Fibroblast of lung (primary cell): ENCODE measurements at regions not wholly inside any gene's neighbourhood (a gene's known extent, or its start where the extent isn't known, plus 50 kb on each side); places are given as distances from the start of the nearest gene placed in this dataset.

Experiments
- DNase-seq, 2 donors: peaks; one replicate each; pipeline versions ENCODE4 v3.0.0 to v3.0.0-alpha.2; 2010; ENCODE audit warnings: low read depth in 2 of 2
- H2AFZ ChIP-seq: 2 replicates; pipeline ENCODE4 v1.5.1; 2012; ENCODE audit warnings: low read length, control low read depth, inconsistent platforms
- H3K27ac ChIP-seq: 2 replicates; pipeline ENCODE4 v1.5.1; 2011; ENCODE audit warnings: low read length, control low read depth; ENCODE audit not compliant: insufficient read depth
- H3K27me3 ChIP-seq: 2 replicates; pipeline ENCODE4 v1.5.1; 2011; ENCODE audit warnings: mild to moderate bottlenecking, low read length; ENCODE audit not compliant: control insufficient read depth, insufficient read depth
- H3K36me3 ChIP-seq: 2 replicates; pipeline ENCODE4 v1.5.1; 2011; ENCODE audit warnings: low read length; ENCODE audit not compliant: control insufficient read depth, insufficient read depth
- H3K4me1 ChIP-seq: 2 replicates; pipeline ENCODE4 v1.5.1; 2011; ENCODE audit warnings: low read length; ENCODE audit not compliant: control insufficient read depth, insufficient read depth; ENCODE audit errors: extremely low read depth
- H3K4me2 ChIP-seq: 2 replicates; pipeline ENCODE4 v1.5.1; 2011; ENCODE audit warnings: low read length, control low read depth; ENCODE audit not compliant: insufficient read depth; ENCODE audit errors: extremely low read depth
- H3K4me3 ChIP-seq, 4 experiments: fragments of 200-600 bp in 1 of 4; sonication (generic) in 1 of 4; replicated peaks in 1 of 4; 2 replicates each; pipeline ENCODE4 v1.5.1; 2011 to 2016; ENCODE audit warnings: low read length in 4 of 4, low read depth in 3 of 4, mild to moderate bottlenecking in 3 of 4, control low read depth in 2 of 4, inconsistent platforms in 1 of 4, mixed read lengths in 1 of 4; ENCODE audit not compliant: insufficient read depth in 1 of 4; ENCODE audit errors: control extremely low read depth in 1 of 4
- H3K79me2 ChIP-seq: 2 replicates; pipeline ENCODE4 v1.5.1; 2012; ENCODE audit warnings: mild to moderate bottlenecking, low read length, inconsistent platforms; ENCODE audit not compliant: control insufficient read depth, insufficient read depth
- H3K9ac ChIP-seq: 2 replicates; pipeline ENCODE4 v1.5.1; 2011; ENCODE audit warnings: mild to moderate bottlenecking, low read length, control low read depth; ENCODE audit not compliant: insufficient read depth
- H3K9me3 ChIP-seq: 2 replicates; pipeline ENCODE4 v1.5.1; 2012; ENCODE audit warnings: low read depth, low read length; ENCODE audit not compliant: control insufficient read depth, insufficient read depth
- H4K20me1 ChIP-seq: 2 replicates; pipeline ENCODE4 v1.5.1; 2011; ENCODE audit warnings: low read length; ENCODE audit not compliant: control insufficient read depth, insufficient read depth; ENCODE audit errors: extremely low read depth
- EZH2 ChIP-seq: IDR thresholded peaks from 2 replicates; pipeline ENCODE4 v1.5.1; 2012; ENCODE audit warnings: low read length, control low read depth, mild to moderate bottlenecking; ENCODE audit errors: missing control alignments
- TF ChIP-seq, protein P1 (sequence below), 2 donors: IDR thresholded peaks in 1 of 2; conservative IDR thresholded peaks in 1 of 2; 1 replicate in 1 of 2; 2 replicates in 1 of 2; pipeline ENCODE4 v1.5.1; 2011 to 2012; ENCODE audit warnings: low read length in 2 of 2, control low read depth in 1 of 2, inconsistent platforms in 1 of 2, low read depth in 1 of 2, mild to moderate bottlenecking in 1 of 2

DNA sequence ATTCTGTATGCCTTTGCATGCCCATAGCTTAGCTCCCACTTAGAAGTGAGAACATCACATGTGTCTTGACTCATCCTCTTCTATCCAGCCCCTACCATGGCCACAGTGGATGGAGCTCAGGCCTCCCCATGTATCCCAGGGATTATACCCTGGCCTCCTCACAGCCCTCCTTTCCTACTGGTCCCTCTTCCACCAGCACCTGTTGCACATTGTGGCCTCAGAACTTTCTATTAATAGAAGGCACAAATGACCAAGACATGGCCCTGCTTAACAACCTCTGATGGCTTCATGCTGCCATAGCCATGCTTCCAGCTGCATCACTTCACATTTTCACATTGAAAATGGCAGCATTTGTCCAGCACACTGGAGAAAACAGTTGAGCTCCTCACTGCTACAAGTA lies 315.4 kb downstream of the CDK5RAP2 start:
- no peaks in the 10 kb centered on the region for H3K9me3 ChIP-seq
- H4K20me1 ChIP-seq, result no peaks in the 10 kb centered on the region
- no peaks in the 10 kb centered on the region for H3K36me3 ChIP-seq
- H3K4me2 ChIP-seq, result no peak overlapping the region
- H3K4me1 ChIP-seq, result no peaks in the 10 kb centered on the region
- H3K4me3 ChIP-seq, result no peak overlapping the region
- DNase-seq, result no peak
- no peaks in the 10 kb centered on the region for H3K27me3 ChIP-seq
- no peak for TF ChIP-seq EZH2
- TF ChIP-seq, protein P1, sequence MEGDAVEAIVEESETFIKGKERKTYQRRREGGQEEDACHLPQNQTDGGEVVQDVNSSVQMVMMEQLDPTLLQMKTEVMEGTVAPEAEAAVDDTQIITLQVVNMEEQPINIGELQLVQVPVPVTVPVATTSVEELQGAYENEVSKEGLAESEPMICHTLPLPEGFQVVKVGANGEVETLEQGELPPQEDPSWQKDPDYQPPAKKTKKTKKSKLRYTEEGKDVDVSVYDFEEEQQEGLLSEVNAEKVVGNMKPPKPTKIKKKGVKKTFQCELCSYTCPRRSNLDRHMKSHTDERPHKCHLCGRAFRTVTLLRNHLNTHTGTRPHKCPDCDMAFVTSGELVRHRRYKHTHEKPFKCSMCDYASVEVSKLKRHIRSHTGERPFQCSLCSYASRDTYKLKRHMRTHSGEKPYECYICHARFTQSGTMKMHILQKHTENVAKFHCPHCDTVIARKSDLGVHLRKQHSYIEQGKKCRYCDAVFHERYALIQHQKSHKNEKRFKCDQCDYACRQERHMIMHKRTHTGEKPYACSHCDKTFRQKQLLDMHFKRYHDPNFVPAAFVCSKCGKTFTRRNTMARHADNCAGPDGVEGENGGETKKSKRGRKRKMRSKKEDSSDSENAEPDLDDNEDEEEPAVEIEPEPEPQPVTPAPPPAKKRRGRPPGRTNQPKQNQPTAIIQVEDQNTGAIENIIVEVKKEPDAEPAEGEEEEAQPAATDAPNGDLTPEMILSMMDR (conservative IDR thresholded peaks at IDR 0.05 in 1 of 2, IDR thresholded peaks at IDR 0.05 in 1 of 2; ENCODE audit: low read depth in 1 of 2, low read length in 2 of 2), result no peak
- H3K27ac ChIP-seq, result no peak overlapping the region
- H3K79me2 ChIP-seq, result no peaks in the 10 kb centered on the region
- no peak overlapping the region for H2AFZ ChIP-seq
- no peak overlapping the region for H3K9ac ChIP-seq

DNA sequence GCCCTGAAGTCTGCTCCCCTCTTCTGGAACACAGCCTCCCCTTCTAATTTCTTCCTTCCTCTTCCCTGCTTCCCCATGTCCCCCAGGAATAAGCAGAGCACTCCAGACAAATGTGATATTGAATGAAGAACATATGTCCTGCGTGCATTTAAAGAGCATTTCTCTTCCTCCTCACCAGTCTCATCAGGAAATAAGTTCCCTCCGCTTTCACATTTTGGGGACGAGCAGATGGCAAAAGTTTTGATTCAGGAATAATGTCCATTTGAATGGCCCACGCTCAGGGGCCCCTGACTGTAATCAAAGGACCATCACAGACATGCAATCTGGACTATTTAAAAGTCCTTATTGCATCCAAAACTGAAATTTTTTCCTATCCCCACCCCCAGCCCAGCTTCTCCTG lies 316.1 kb downstream of the CDK5RAP2 start:
- H4K20me1 ChIP-seq, result no peaks in the 10 kb centered on the region
- H3K27me3 ChIP-seq, result no peaks in the 10 kb centered on the region
- no peaks in the 10 kb centered on the region for H3K9me3 ChIP-seq
- no peak overlapping the region for H3K9ac ChIP-seq
- no peak for DNase-seq
- H3K4me2 ChIP-seq, result no peak overlapping the region
- H3K27ac ChIP-seq, result no peak overlapping the region
- H3K4me1 ChIP-seq, result no peaks in the 10 kb centered on the region
- TF ChIP-seq, protein P1 (conservative IDR thresholded peaks at IDR 0.05 in 1 of 2, IDR thresholded peaks at IDR 0.05 in 1 of 2; ENCODE audit: low read depth in 1 of 2, low read length in 2 of 2), result no peak
- TF ChIP-seq EZH2, result no peak
- H2AFZ ChIP-seq, result no peak overlapping the region
- no peaks in the 10 kb centered on the region for H3K79me2 ChIP-seq
- H3K36me3 ChIP-seq, result no peaks in the 10 kb centered on the region
- no peak overlapping the region for H3K4me3 ChIP-seq

DNA sequence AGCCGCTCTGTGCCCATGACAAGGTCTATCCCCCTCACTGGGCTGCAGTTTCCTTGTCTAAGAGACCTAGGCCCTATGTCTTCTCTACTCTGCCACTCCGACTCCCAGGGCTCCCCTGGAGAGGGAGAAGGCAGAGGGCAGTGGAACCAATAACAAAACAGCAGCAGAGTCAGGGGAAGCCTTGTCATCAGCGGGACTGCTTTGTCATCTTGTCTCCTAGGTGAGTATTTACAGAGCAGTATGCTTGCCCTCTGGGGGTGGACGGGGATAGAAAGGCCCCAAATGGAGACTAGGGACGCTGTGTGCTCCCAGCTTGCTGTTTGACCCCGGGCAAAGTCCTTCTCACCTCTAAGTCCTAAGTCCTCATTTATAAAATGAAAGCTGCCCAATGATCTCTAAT lies 318.5 kb downstream of the CDK5RAP2 start:
- DNase-seq, result no peak
- TF ChIP-seq, protein P1 (conservative IDR thresholded peaks at IDR 0.05 in 1 of 2, IDR thresholded peaks at IDR 0.05 in 1 of 2; ENCODE audit: low read depth in 1 of 2, low read length in 2 of 2), result no peak
- no peak for TF ChIP-seq EZH2
- Histone ChIP-seq H3K27ac (no peak overlapping the region), H3K4me3 (no peak overlapping the region), H3K36me3 (no peaks in the 10 kb centered on the region), H3K9me3 (no peaks in the 10 kb centered on the region), H3K79me2 (no peaks in the 10 kb centered on the region), H3K4me1 (no peaks in the 10 kb centered on the region), H2AFZ (no peak overlapping the region), H4K20me1 (no peaks in the 10 kb centered on the region), H3K27me3 (no peaks in the 10 kb centered on the region), H3K9ac (no peak overlapping the region), H3K4me2 (no peak overlapping the region)
